OCI-LY7 (cell line): ENCODE measurements at regions not wholly inside any gene's neighbourhood (a gene's known extent, or its start where the extent isn't known, plus 50 kb on each side); places are given as distances from the start of the nearest gene placed in this dataset.

Experiments used
- EZH2phosphoT487 ChIP-seq: fragments of 200-600 bp; sonication (generic); IDR thresholded peaks from 2 replicates; pipeline ENCODE4 v1.6.1; 2018; ENCODE audit warnings: low read depth, borderline replicate concordance, mild to moderate bottlenecking, mixed run types, antibody characterized with exemption, low read length, moderate library complexity, mixed read lengths
- TF ChIP-seq, protein P1 (sequence below): fragments of 200-600 bp; sonication (generic); conservative IDR thresholded peaks from 2 replicates; pipeline ENCODE4 v1.5.1; 2014; ENCODE audit warnings: mild to moderate bottlenecking, antibody characterized with exemption, low read length, moderate library complexity, mixed read lengths

GRCh38 chr12:18148961-18149360 is 59.0 kb upstream of the RERGL start:
- TF ChIP-seq, protein P1, sequence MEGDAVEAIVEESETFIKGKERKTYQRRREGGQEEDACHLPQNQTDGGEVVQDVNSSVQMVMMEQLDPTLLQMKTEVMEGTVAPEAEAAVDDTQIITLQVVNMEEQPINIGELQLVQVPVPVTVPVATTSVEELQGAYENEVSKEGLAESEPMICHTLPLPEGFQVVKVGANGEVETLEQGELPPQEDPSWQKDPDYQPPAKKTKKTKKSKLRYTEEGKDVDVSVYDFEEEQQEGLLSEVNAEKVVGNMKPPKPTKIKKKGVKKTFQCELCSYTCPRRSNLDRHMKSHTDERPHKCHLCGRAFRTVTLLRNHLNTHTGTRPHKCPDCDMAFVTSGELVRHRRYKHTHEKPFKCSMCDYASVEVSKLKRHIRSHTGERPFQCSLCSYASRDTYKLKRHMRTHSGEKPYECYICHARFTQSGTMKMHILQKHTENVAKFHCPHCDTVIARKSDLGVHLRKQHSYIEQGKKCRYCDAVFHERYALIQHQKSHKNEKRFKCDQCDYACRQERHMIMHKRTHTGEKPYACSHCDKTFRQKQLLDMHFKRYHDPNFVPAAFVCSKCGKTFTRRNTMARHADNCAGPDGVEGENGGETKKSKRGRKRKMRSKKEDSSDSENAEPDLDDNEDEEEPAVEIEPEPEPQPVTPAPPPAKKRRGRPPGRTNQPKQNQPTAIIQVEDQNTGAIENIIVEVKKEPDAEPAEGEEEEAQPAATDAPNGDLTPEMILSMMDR, result no peak
- no peak for TF ChIP-seq EZH2phosphoT487
